HEK293 (cell line): ENCODE measurements at regions not wholly inside any gene's neighbourhood (a gene's known extent, or its start where the extent isn't known, plus 50 kb on each side); places are given as distances from the start of the nearest gene placed in this dataset.

ENCODE experiments used
- RBAK ChIP-seq: fragments of 450-650 bp; formaldehyde crosslinking; IDR thresholded peaks from 2 replicates; pipeline ENCODE4 v1.5.1; 2016; ENCODE audit warnings: missing biosample characterization, missing genetic modification characterization
- SP2 ChIP-seq: fragments of 450-650 bp; formaldehyde crosslinking; IDR thresholded peaks from 2 replicates; pipeline ENCODE4 v1.5.1; 2016; ENCODE audit warnings: missing biosample characterization, missing genetic modification characterization
- TRIM28 ChIP-seq: IDR thresholded peaks from 2 replicates; pipeline ENCODE4 v1.6.1; 2011; ENCODE audit warnings: low read length, control low read depth, borderline replicate concordance
- ZEB2 ChIP-seq: fragments of 450-650 bp; formaldehyde crosslinking; IDR thresholded peaks from 2 replicates; pipeline ENCODE4 v1.5.1; 2016; ENCODE audit warnings: missing biosample characterization, missing genetic modification characterization
- ZNF600 ChIP-seq: fragments of 450-650 bp; formaldehyde crosslinking; IDR thresholded peaks from 2 replicates; pipeline ENCODE4 v1.5.1; 2016; ENCODE audit warnings: missing biosample characterization, missing genetic modification characterization
- ZNF664 ChIP-seq: fragments of 450-650 bp; formaldehyde crosslinking; IDR thresholded peaks from 2 replicates; pipeline ENCODE4 v1.5.1; 2016; ENCODE audit warnings: missing biosample characterization, missing genetic modification characterization
- TF ChIP-seq, protein P1 (sequence below): fragments of 450-650 bp; formaldehyde crosslinking; IDR thresholded peaks from 2 replicates; pipeline ENCODE4 v1.5.1; 2016; ENCODE audit warnings: missing biosample characterization, missing genetic modification characterization

DNA sequence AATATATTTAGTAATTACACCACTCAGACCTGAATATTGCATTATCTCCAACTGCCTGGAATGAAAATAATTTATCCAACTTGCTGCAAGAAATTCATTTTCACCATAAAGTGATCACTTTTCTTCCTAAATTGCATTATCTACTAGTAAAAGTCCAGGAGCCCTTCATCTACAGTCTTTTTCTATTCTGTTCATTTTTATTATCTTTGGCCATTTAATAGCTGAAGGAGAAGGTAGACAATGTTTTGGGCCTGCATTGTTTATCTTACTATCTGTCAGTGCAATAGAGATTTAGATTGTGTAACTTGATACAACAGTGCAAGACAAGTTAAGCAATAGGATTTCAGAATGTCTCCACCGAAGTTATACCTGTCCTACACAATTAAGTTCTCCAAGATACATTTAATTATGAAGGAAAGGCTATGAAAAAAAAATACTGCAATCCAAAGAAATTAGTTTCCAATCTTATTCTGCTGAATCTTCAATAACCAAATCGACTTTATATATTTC lies 1339.7 kb upstream of the CDH6 start:
- TF ChIP-seq ZNF664 (tag by site-specific recombination): no peak
- TF ChIP-seq, protein P1, sequence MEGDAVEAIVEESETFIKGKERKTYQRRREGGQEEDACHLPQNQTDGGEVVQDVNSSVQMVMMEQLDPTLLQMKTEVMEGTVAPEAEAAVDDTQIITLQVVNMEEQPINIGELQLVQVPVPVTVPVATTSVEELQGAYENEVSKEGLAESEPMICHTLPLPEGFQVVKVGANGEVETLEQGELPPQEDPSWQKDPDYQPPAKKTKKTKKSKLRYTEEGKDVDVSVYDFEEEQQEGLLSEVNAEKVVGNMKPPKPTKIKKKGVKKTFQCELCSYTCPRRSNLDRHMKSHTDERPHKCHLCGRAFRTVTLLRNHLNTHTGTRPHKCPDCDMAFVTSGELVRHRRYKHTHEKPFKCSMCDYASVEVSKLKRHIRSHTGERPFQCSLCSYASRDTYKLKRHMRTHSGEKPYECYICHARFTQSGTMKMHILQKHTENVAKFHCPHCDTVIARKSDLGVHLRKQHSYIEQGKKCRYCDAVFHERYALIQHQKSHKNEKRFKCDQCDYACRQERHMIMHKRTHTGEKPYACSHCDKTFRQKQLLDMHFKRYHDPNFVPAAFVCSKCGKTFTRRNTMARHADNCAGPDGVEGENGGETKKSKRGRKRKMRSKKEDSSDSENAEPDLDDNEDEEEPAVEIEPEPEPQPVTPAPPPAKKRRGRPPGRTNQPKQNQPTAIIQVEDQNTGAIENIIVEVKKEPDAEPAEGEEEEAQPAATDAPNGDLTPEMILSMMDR (tag by site-specific recombination): no peak
- no peak for TF ChIP-seq ZEB2 (tag by site-specific recombination)
- TF ChIP-seq ZNF600: no peak
- no peak for TF ChIP-seq RBAK (tag by site-specific recombination)
- TF ChIP-seq SP2: no peak
- TF ChIP-seq TRIM28: no peak
